ENCODE measurements at regions not wholly inside any gene's neighbourhood (a gene's known extent, or its start where the extent isn't known, plus 50 kb on each side); places are given as distances from the start of the nearest gene placed in this dataset.

DNA sequence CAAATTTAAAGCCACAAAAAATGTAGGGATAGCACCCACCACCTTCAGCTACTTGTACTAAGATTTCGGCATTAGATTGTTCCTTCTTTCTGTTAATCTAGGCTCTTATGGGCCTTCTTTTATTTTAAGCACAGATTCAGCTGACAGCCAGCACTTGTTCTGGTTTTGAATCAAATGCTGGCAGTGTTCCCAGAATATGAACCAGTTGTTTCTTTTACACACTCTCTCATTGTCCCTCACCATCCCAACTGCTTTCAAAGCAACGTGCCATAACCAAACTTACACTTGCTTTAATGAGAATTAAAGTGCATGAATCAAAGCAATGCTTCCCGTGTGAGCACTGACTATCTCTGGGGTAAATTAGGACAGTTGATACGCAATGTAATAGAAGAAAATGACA lies 744.5 kb upstream of the FAM241A start:
- H3K9ac ChIP-seq (ENCODE audit: control insufficient read depth, extremely low read depth, insufficient read depth, low read length) = no peak overlapping the region
- H2AFZ ChIP-seq (ENCODE audit: control insufficient read depth, low read length) = no peak overlapping the region
- no peak for DNase-seq (ENCODE audit: low read depth, low spot score)
- H3K4me1 ChIP-seq (ENCODE audit: control insufficient read depth, extremely low read depth, insufficient read depth, low read length) = no peaks in the 10 kb centered on the region
- H4K20me1 ChIP-seq (ENCODE audit: control insufficient read depth, extremely low read depth, insufficient read depth, low read length) = no peaks in the 10 kb centered on the region
- H3K9me1 ChIP-seq (ENCODE audit: control insufficient read depth, extremely low read depth, insufficient read depth, low read length) = no peaks in the 10 kb centered on the region
- no peaks in the 10 kb centered on the region for H3K36me3 ChIP-seq (ENCODE audit: control insufficient read depth in 2 of 2, extremely low read depth in 1 of 2, insufficient read depth in 2 of 2, low read length in 2 of 2)
- H3K27ac ChIP-seq (ENCODE audit: control insufficient read depth, insufficient read depth, low read length) = no peak overlapping the region
- peaks cover 2% of the 10 kb centered on the region for H3K9me3 ChIP-seq (ENCODE audit: control insufficient read depth, low read depth, low read length)
- no peak for TF ChIP-seq EZH2 (IDR thresholded peaks at IDR 0.05; ENCODE audit: low read length)
- TF ChIP-seq, protein P1, sequence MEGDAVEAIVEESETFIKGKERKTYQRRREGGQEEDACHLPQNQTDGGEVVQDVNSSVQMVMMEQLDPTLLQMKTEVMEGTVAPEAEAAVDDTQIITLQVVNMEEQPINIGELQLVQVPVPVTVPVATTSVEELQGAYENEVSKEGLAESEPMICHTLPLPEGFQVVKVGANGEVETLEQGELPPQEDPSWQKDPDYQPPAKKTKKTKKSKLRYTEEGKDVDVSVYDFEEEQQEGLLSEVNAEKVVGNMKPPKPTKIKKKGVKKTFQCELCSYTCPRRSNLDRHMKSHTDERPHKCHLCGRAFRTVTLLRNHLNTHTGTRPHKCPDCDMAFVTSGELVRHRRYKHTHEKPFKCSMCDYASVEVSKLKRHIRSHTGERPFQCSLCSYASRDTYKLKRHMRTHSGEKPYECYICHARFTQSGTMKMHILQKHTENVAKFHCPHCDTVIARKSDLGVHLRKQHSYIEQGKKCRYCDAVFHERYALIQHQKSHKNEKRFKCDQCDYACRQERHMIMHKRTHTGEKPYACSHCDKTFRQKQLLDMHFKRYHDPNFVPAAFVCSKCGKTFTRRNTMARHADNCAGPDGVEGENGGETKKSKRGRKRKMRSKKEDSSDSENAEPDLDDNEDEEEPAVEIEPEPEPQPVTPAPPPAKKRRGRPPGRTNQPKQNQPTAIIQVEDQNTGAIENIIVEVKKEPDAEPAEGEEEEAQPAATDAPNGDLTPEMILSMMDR (optimal IDR thresholded peaks at IDR 0.05 in 1 of 3, IDR thresholded peaks at IDR 0.05 in 1 of 3, conservative IDR thresholded peaks at IDR 0.05 in 1 of 3; ENCODE audit: extremely low read depth in 1 of 3, insufficient read depth in 2 of 3, low read length in 3 of 3) = no peak
- no peak for FAIRE-seq
- no peaks in the 10 kb centered on the region for H3K27me3 ChIP-seq (ENCODE audit: control insufficient read depth, extremely low read depth, insufficient read depth, low read length)
- no peaks in the 10 kb centered on the region for H3K79me2 ChIP-seq (ENCODE audit: control insufficient read depth, insufficient read depth, low read length)
- no peak overlapping the region for H3K4me3 ChIP-seq (ENCODE audit: control insufficient read depth in 2 of 3, extremely low read depth in 1 of 3, insufficient read depth in 2 of 3, low read depth in 1 of 3, low read length in 3 of 3)
- dilution Hi-C loops (cut with MboI; ENCODE audit: extremely low pct_ligation_motif_present, low sequenced_read_pairs) = no loop called here
- no peak overlapping the region for H3K4me2 ChIP-seq (ENCODE audit: control insufficient read depth, extremely low read depth, insufficient read depth, low read depth, low read length)

DNA sequence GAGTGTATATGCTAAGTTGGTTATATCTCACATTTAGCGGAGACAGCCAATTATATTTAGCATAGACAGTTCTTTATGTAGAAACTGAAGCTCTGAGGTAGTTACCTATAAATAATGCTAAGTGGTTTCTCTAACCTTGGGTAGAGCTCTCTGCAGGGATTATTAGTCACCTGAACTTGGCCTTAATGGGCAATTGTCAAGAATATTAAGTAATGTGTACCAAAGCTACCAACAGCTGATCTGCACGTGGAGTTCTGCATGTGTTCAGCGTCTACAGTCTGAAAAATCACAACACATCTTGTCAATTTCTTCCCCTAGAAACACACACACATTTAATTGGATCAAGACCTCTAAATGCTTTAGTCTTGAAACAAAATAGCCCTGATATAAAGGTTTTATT lies 740.6 kb upstream of the FAM241A start:
- Histone ChIP-seq H4K20me1 (ENCODE audit: control insufficient read depth, extremely low read depth, insufficient read depth, low read length) (no peaks in the 10 kb centered on the region), H3K79me2 (ENCODE audit: control insufficient read depth, insufficient read depth, low read length) (no peaks in the 10 kb centered on the region), H3K9me3 (ENCODE audit: control insufficient read depth, low read depth, low read length) (peaks cover 2% of the 10 kb centered on the region), H3K36me3 (ENCODE audit: control insufficient read depth in 2 of 2, extremely low read depth in 1 of 2, insufficient read depth in 2 of 2, low read length in 2 of 2) (no peaks in the 10 kb centered on the region), H2AFZ (ENCODE audit: control insufficient read depth, low read length) (no peak overlapping the region), H3K27ac (ENCODE audit: control insufficient read depth, insufficient read depth, low read length) (no peak overlapping the region), H3K4me3 (ENCODE audit: control insufficient read depth in 2 of 3, extremely low read depth in 1 of 3, insufficient read depth in 2 of 3, low read depth in 1 of 3, low read length in 3 of 3) (no peak overlapping the region), H3K9me1 (ENCODE audit: control insufficient read depth, extremely low read depth, insufficient read depth, low read length) (no peaks in the 10 kb centered on the region), H3K9ac (ENCODE audit: control insufficient read depth, extremely low read depth, insufficient read depth, low read length) (no peak overlapping the region), H3K4me2 (ENCODE audit: control insufficient read depth, extremely low read depth, insufficient read depth, low read depth, low read length) (no peak overlapping the region), H3K4me1 (ENCODE audit: control insufficient read depth, extremely low read depth, insufficient read depth, low read length) (no peaks in the 10 kb centered on the region), H3K27me3 (ENCODE audit: control insufficient read depth, extremely low read depth, insufficient read depth, low read length) (no peaks in the 10 kb centered on the region)
- DNase-seq (ENCODE audit: low read depth, low spot score) = no peak
- no peak for FAIRE-seq
- dilution Hi-C loops (cut with MboI; ENCODE audit: extremely low pct_ligation_motif_present, low sequenced_read_pairs) = no loop called here
- TF ChIP-seq, protein P1 (optimal IDR thresholded peaks at IDR 0.05 in 1 of 3, IDR thresholded peaks at IDR 0.05 in 1 of 3, conservative IDR thresholded peaks at IDR 0.05 in 1 of 3; ENCODE audit: extremely low read depth in 1 of 3, insufficient read depth in 2 of 3, low read length in 3 of 3) = no peak
- no peak for TF ChIP-seq EZH2 (IDR thresholded peaks at IDR 0.05; ENCODE audit: low read length)

Data from keratinocyte (primary cell).